22Rv1 (cell line): ENCODE measurements at regions not wholly inside any gene's neighbourhood (a gene's known extent, or its start where the extent isn't known, plus 50 kb on each side); places are given as distances from the start of the nearest gene placed in this dataset.

Experiments
- ZFX ChIP-seq: fragments of 450-650 bp; IDR thresholded peaks from 2 replicates; pipeline ENCODE4 v1.6.1; 2017; ENCODE audit warnings: antibody characterized with exemption, borderline replicate concordance
- TF ChIP-seq, protein P1 (sequence below): fragments of 450-650 bp; IDR thresholded peaks from 2 replicates; pipeline ENCODE4 v1.5.1; 2017; ENCODE audit warnings: mild to moderate bottlenecking

- TF ChIP-seq, protein P1, sequence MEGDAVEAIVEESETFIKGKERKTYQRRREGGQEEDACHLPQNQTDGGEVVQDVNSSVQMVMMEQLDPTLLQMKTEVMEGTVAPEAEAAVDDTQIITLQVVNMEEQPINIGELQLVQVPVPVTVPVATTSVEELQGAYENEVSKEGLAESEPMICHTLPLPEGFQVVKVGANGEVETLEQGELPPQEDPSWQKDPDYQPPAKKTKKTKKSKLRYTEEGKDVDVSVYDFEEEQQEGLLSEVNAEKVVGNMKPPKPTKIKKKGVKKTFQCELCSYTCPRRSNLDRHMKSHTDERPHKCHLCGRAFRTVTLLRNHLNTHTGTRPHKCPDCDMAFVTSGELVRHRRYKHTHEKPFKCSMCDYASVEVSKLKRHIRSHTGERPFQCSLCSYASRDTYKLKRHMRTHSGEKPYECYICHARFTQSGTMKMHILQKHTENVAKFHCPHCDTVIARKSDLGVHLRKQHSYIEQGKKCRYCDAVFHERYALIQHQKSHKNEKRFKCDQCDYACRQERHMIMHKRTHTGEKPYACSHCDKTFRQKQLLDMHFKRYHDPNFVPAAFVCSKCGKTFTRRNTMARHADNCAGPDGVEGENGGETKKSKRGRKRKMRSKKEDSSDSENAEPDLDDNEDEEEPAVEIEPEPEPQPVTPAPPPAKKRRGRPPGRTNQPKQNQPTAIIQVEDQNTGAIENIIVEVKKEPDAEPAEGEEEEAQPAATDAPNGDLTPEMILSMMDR, result no peak
- TF ChIP-seq ZFX, result no peak
Measured at GRCh38 chr2:215605214-215605613, 169.3 kb upstream of the FN1 start.
